Activated naive CD4-positive, alpha-beta T cell treated with anti-CD3 and anti-CD28 coated beads, Interleukin-2, amount 50 U/mL, for 16 hours (primary cell): ENCODE measurements at regions not wholly inside any gene's neighbourhood (a gene's known extent, or its start where the extent isn't known, plus 50 kb on each side); places are given as distances from the start of the nearest gene placed in this dataset.

Experiments used
- DNase-seq: peaks from one replicate; pipeline ENCODE4 v3.0.0-alpha.2; 2020

- DNase-seq: no peak
Observed at GRCh38 chr2:129904532-129905446, 74.7 kb upstream of the RAB6C start.

GRCh38 chr2:129905664-129906081, 73.8 kb upstream of the RAB6C start:
- DNase-seq: no peak

GRCh38 chr2:129906139-129906860, 73.2 kb upstream of the RAB6C start:
- no peak for DNase-seq

GRCh38 chr2:129906861-129907235, 72.6 kb upstream of the RAB6C start:
- no peak for DNase-seq

- DNase-seq: no peak
Observed at GRCh38 chr2:129907256-129907998, 72.0 kb upstream of the RAB6C start.

- no peak for DNase-seq
Observed at GRCh38 chr2:129908721-129909373, 70.6 kb upstream of the RAB6C start.

GRCh38 chr2:129909651-129910418, 69.6 kb upstream of the RAB6C start:
- DNase-seq: no peak

- DNase-seq: no peak
Observed at GRCh38 chr2:129910446-129911362, 68.8 kb upstream of the RAB6C start.

GRCh38 chr2:129911363-129912065, 68.0 kb upstream of the RAB6C start:
- no peak for DNase-seq

GRCh38 chr2:129912066-129912820, 67.2 kb upstream of the RAB6C start:
- DNase-seq: no peak

- DNase-seq: no peak
Observed at GRCh38 chr2:129912871-129913694, 66.4 kb upstream of the RAB6C start.

GRCh38 chr2:129913695-129914495, 65.6 kb upstream of the RAB6C start:
- DNase-seq: no peak

- no peak for DNase-seq
Observed at GRCh38 chr2:129914538-129915302, 64.7 kb upstream of the RAB6C start.

GRCh38 chr2:129915303-129915840, 64.1 kb upstream of the RAB6C start:
- no peak for DNase-seq

- no peak for DNase-seq
Observed at GRCh38 chr2:129918604-129919003, 60.9 kb upstream of the RAB6C start.

GRCh38 chr2:129922571-129923264, 56.7 kb upstream of the RAB6C start:
- DNase-seq: no peak
